HFF-Myc (cell line): ENCODE measurements at regions not wholly inside any gene's neighbourhood (a gene's known extent, or its start where the extent isn't known, plus 50 kb on each side); places are given as distances from the start of the nearest gene placed in this dataset.

Experiments
- DNase-seq: peaks from one replicate; pipeline ENCODE4 v3.0.0-alpha.2; 2011; ENCODE audit warnings: low read depth; ENCODE audit errors: extremely low read depth
- H3K4me3 ChIP-seq: replicated peaks from 2 replicates; pipeline ENCODE4 v1.5.1; 2011; ENCODE audit warnings: low read depth, mild to moderate bottlenecking, control low read depth, low read length
- TF ChIP-seq, protein P1 (sequence below): IDR thresholded peaks from 2 replicates; pipeline ENCODE4 v1.5.1; 2012; ENCODE audit warnings: mild to moderate bottlenecking, low read depth, low read length, control low read depth; ENCODE audit errors: missing control alignments

GRCh38 chr11:19347911-19348310 lies 107.2 kb upstream of the E2F8 start:
- no peak for DNase-seq
- TF ChIP-seq, protein P1, sequence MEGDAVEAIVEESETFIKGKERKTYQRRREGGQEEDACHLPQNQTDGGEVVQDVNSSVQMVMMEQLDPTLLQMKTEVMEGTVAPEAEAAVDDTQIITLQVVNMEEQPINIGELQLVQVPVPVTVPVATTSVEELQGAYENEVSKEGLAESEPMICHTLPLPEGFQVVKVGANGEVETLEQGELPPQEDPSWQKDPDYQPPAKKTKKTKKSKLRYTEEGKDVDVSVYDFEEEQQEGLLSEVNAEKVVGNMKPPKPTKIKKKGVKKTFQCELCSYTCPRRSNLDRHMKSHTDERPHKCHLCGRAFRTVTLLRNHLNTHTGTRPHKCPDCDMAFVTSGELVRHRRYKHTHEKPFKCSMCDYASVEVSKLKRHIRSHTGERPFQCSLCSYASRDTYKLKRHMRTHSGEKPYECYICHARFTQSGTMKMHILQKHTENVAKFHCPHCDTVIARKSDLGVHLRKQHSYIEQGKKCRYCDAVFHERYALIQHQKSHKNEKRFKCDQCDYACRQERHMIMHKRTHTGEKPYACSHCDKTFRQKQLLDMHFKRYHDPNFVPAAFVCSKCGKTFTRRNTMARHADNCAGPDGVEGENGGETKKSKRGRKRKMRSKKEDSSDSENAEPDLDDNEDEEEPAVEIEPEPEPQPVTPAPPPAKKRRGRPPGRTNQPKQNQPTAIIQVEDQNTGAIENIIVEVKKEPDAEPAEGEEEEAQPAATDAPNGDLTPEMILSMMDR, result no peak
- H3K4me3 ChIP-seq, result no peak overlapping the region

DNA sequence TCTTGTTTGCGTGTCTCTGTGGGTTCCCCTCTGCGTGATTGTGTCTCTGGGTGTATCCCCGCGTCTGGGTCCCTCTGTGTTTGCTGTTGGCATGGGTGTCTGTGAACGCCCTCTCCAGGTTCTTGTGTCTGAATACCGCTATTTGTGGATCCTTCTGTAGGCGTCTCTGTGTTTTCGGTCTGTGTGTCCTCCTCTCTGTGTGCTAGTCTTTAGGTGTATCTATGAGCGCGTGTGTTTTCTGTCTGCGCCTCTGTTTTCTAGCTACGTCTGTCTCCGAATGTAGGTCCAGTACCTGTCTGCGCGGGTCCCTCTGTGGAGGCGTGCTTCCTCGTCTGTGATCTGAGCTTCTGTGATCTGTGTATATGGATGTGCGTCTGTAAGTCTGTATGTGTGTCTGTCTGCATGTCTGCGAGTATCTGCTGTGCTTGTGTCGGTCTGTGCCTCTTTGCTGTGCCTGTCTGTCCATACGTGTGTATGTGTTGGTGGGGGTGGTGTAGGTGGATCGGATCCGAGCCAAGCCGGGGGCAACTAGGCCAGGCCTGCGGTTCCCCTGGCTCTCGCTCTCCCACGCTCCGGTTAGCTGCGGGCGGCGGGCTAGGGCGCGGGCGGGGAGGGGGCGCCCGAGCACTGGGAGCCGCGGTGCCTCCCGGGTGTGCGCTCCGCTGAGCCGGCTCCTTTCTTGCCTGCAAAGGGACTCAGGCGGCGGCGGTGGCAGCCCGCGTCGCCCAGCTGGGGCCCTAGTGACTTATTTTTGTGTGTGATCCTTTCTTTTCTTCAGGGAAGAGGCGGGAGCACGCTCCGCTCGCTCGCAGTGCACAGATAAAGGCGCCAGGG lies 105.3 kb upstream of the E2F8 start:
- no peak overlapping the region for H3K4me3 ChIP-seq
- no peak for DNase-seq
- TF ChIP-seq, protein P1, result no peak

GRCh38 chr11:19345519-19345847 lies 104.7 kb upstream of the E2F8 start:
- TF ChIP-seq, protein P1, result no peak
- no peak overlapping the region for H3K4me3 ChIP-seq
- DNase-seq, result no peak

DNA sequence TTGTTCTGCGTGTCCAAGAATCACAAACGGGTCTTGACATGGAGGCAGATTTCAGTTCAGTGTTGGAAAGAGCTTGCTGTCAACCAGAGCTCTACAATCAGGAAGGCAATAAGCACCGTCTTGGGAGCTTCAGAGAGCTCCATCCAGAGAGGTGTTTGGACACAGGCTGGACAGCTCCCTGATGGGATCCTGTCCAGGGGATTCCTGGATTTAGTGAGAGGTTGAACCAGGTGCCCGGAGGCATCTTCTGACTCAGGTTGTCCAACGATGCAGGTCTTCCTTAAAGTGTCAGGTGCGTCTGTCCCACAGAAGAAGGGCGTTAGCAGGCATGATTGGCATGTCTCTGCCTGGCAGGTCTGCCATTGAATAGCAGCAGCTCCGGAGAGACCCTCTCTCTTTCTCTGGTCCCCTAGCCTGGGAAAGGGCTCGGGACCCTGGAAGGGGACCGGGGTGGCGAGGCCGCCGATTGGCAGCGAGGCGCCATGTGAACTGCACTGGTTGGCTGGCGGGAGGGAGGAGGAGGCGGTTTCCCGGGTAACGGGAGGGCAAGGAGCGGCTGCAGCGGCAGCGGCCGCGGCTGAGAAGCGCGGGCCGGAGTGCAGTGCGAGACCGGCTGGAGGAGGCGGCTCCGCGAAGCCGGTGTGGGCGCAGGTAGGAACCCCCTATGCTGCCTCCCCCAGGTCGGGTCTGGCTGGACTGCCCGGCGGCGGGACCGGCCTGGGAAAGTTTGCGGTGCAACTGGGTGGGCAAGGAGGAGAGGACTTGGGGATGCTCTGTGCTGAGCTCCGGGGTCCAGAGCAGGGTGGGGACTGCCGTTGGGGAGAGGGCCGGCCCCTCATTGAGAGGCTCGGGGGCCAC lies 104.1 kb upstream of the E2F8 start:
- H3K4me3 ChIP-seq, result no peak overlapping the region
- DNase-seq, result no peak
- TF ChIP-seq, protein P1, result no peak

- TF ChIP-seq, protein P1, result no peak
- no peak for DNase-seq
- no peak overlapping the region for H3K4me3 ChIP-seq
Measured at GRCh38 chr11:19342036-19342435, 101.3 kb upstream of the E2F8 start.

DNA sequence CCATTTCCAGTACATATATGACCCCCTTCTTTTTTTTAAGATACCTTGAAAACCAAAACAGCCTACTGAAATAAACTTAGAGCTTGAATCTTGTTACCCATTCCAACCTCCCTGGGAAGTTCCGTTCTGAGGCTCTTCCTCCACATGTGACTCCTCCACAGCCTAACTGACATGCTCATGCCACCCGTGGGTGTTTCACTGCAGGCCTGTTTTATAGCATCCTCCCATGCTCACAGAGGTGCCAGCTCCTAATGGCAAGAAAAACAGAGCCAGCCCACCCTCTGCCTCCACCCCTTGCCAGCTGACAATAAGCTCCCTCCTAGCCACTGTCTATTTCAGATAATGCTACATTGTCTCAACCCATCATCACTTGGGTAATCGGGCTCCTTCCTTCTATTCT lies 97.6 kb upstream of the E2F8 start:
- H3K4me3 ChIP-seq, result no peak overlapping the region
- DNase-seq, result no peak
- TF ChIP-seq, protein P1, result no peak
